HG02610 (cell line): ENCODE measurements at regions not wholly inside any gene's neighbourhood (a gene's known extent, or its start where the extent isn't known, plus 50 kb on each side); places are given as distances from the start of the nearest gene placed in this dataset.

ENCODE experiments used
- ATAC-seq: cut with Tn5 transposase; IDR thresholded peaks from one replicate; pipeline ENCODE4 v1.9.1; 2021; ENCODE audit warnings: mild to moderate bottlenecking, moderate library complexity; ENCODE audit not compliant: unreplicated experiment

- no peak for ATAC-seq
Measured at GRCh38 chr6:16871047-16871446, 109.8 kb upstream of the ATXN1 start.

- ATAC-seq, result no peak
Measured at GRCh38 chr6:16868968-16869367, 107.7 kb upstream of the ATXN1 start.

DNA sequence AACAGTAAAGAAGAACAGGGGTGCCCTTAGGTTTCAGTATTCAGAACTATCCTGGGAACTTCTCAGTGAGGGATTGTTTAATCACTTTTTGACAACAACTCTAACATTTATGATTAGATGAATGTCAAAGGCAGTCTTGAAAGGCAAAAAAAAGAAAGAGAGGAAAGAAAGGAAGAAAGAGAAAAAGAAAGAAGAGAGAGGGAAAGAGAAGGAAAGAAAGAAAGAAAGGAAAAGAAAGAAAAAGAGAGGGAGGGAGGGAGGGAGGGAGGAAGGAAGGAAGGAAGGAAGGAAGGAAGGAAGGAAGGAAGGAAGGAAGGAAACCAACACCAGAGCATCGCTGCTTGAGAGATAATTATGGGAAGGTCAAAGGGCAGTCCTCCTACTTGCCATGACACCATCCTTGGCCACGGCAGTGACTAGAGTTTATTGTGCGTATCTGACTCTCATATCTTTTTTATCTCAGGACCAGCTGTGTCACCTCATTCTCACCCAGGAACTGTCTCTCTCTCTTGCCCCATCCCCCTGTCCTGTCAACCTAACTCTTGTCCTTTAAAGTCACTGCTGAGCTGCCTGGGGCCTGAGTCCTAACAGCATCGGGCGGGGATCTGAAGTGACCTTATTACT lies 96.8 kb upstream of the ATXN1 start:
- no peak for ATAC-seq

GRCh38 chr6:16855460-16855859 lies 94.2 kb upstream of the ATXN1 start:
- ATAC-seq, result peak; percentile 42

GRCh38 chr6:16854986-16855385 lies 93.7 kb upstream of the ATXN1 start:
- peak; percentile 84 for ATAC-seq

DNA sequence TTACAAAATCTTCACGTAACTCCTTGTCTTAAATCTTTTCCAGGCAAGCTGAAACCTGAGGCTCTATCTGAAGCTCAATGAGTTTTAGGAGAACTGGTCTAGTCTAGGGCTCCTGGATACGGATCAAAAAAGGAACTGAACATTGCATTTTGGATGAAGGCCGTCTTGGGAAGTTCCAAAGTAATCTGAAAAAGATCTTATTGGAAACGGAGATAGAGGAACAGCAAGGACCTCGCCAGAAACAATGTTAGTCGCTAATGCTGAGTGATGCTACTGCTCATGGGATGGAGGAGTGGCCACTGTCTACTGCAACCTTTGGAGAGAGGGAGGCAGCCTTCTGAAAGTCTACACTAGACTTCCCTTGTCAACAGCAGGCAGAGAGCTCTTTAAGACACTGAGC lies 91.4 kb upstream of the ATXN1 start:
- ATAC-seq, result no peak

DNA sequence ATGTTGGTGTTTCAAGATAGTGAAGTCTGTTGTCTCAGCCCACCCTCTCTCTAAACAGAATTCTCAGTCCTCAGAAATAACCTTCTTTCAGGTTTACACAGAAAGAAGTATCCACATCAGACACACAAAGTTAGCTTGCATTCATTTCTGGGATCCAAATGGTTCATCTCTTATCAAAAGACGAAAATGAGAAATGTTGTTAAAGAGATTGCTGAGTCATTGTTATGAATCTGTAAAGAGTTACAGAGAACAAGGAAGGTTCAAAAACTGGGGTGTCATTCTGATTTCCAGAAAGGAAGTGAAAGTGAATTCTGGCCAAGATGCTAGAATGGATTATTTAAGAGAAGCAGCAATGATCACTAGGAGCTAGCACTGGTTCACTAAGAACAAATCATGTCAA lies 90.5 kb upstream of the ATXN1 start:
- peak; percentile 40 for ATAC-seq

- ATAC-seq, result no peak
Measured at GRCh38 chr6:16851044-16851540, 89.8 kb upstream of the ATXN1 start.

DNA sequence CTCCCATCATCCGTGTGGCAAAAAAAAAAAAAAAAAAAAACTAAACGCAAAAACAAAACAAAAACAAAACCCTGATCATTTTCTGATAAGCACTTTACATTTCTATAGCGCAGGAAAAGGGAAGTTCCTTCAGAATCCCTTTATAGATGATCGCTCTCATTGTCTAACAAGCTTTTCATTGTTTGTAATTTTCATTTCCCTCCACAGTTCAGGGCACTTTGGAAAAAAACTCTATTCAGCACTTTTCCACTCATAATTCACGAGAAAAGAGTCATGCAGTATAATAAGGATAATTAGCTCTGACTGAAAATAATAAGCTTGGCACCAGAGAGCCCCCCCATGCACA lies 89.4 kb upstream of the ATXN1 start:
- no peak for ATAC-seq

DNA sequence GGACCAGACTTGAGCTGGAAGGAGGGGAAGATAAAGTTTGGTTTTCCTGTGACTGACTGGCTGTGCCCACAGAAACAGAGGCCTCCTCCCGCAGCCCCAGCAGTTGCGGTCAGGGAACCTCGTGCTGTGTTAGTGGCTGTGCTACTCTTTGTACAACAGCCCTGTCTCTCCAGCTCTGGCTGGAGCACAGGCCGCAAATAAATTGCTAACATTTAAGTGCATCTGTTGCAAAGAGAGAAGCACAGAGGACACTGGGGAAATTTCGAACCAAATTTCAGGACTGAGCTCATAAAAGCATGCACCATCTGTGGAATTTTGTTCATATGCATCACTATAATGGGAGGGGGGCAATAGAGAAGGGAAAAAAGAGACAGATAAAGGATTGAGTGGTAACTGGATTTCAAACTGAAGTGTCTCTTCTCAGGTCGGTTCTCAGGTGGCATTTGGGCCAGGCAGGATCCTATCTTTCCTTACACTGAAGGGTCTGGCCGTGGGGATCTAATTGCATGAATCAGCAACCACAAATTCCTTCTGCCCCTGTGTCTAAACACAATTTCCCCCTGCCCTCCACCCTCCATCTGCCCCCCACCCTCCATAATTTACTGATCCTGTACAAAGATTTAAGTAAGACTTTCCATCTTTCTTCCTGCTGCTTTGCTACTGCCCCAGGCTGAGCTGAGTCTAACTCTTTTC lies 88.9 kb upstream of the ATXN1 start:
- ATAC-seq, result no peak

- ATAC-seq, result no peak
Measured at GRCh38 chr6:16849280-16849987, 88.2 kb upstream of the ATXN1 start.

GRCh38 chr6:16846399-16846778 lies 85.1 kb upstream of the ATXN1 start:
- no peak for ATAC-seq

GRCh38 chr6:16844183-16844582 lies 82.9 kb upstream of the ATXN1 start:
- no peak for ATAC-seq

- ATAC-seq, result no peak
Measured at GRCh38 chr6:16842676-16843075, 81.4 kb upstream of the ATXN1 start.

DNA sequence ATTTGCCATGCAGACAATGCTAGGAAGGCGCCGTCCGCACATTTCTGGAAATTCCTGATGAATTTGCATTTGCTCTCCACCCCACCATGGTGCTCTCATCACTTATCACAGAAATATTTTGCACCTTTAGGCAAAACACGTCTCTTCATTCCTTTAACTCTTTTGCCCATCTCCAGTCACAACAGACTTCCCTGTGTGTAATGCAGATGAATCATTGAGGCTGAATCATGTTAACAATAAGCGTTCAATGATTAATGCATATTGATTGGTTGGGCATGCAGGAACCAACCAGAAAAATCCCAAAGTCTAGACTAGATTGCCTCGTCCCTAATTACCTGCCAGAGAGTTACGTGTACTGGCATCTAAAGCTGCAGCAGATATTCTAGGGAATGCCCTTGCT lies 80.0 kb upstream of the ATXN1 start:
- ATAC-seq, result no peak

DNA sequence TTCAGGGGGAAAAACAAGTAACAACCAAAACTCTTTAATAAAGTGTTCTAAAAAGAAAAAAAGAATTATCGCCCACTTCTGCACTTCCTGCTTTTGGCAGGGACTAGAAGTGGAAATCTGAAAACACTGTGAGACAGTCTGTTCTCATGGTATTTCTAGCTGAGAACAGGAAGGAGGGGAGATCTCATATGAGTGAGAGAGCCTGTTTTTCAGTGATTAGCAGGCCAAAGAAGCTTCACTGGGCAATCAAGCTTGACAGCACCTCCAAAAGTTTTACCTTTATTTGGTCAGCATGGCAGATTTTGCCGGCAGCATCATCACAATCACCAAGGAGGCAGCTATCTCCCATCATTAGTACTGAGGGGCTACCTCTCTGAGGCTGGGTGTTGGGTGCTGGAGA lies 79.5 kb upstream of the ATXN1 start:
- ATAC-seq, result peak; percentile 43

- peak; percentile 59 for ATAC-seq
Measured at GRCh38 chr6:16840291-16840690, 79.0 kb upstream of the ATXN1 start.

DNA sequence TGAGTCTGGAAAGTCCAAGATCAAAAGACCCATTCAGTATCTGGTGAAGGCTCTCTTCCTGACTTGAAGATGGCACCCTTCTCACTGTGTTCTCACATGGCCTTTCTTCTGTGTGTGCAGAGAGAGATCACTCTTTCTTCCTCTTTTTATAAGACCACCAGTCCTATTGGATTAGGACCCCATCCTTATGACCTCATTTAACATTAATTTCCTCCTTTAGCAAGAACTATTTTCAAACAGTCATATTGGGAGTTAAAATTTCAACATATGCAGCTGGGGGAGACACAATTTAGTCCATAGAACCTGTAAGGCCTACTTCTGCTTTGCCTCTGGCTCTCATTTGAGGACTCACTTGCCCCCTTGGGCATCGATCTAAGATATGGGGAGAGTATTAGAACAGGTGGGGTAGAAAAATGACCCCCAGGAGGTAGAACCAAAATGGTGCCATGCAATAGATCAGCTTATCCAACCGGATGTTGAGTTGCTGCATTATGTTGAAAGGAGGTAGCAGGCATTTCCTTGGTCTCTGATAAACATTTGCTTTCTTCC lies 78.4 kb upstream of the ATXN1 start:
- no peak for ATAC-seq

- no peak for ATAC-seq
Measured at GRCh38 chr6:16837217-16837972, 76.1 kb upstream of the ATXN1 start.

- ATAC-seq, result peak; percentile 59
Measured at GRCh38 chr6:16836144-16836981, 75.1 kb upstream of the ATXN1 start.
